ENCODE measurements at regions not wholly inside any gene's neighbourhood (a gene's known extent, or its start where the extent isn't known, plus 50 kb on each side); places are given as distances from the start of the nearest gene placed in this dataset.

DNA sequence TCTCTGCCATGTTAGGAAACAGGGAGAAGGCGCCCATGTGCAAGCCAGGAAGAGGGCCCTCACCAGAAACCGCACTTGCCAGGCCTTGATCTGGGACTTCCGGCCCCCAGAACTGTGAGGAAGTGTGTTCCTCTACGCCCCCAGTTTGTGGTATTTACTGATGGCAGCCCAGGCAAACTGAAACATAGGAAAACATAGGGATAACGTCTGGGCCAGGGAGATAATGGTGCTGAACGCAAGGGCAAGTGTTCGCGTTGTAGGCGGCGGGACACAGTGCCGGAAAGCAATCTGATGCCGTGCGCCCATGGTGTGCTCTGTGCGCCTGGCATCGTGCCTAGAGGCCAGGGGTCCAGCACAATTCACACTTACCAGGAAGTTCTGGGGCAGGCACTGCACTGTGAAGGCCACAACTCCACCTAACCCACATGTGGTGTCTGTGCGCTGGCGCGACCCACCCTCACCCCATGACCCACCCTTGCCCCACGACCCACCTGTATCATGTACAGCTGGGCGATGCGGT is 53.6 kb downstream of the ARL6IP4 start:
- H2AFZ ChIP-seq (ENCODE audit: low read depth, low read length, poor library complexity, severe bottlenecking), result no peak overlapping the region
- no peaks in the 10 kb centered on the region for H3K36me3 ChIP-seq (ENCODE audit: control insufficient read depth in 1 of 2, insufficient read depth in 2 of 2, low read length in 2 of 2)
- no peaks in the 10 kb centered on the region for H3K9me2 ChIP-seq (ENCODE audit: insufficient read depth)
- H4K20me1 ChIP-seq (ENCODE audit: insufficient read depth), result no peaks in the 10 kb centered on the region
- ChIA-PET POLR2A (no interaction called here), RAD21 (ENCODE audit: low non-redundant PET in 1 of 2, low total read pairs in 2 of 2, uncharacterized antibody in 2 of 2, unreplicated experiment in 2 of 2) (no interaction called here), CTCF (no interaction called here)
- no peaks in the 10 kb centered on the region for H3K79me2 ChIP-seq (ENCODE audit: insufficient read depth, low read length)
- TF ChIP-seq CBX3 (IDR thresholded peaks at IDR 0.05; ENCODE audit: low read depth) (no peak), ZFX (IDR thresholded peaks at IDR 0.05) (no peak)
- intact Hi-C loops (cut with micrococcal nuclease), result no loop called here
- H3K27me3 ChIP-seq (ENCODE audit: insufficient read depth, low read length), result no peaks in the 10 kb centered on the region
- no peaks in the 10 kb centered on the region for H3K9me3 ChIP-seq (ENCODE audit: control insufficient read depth in 1 of 2, insufficient read depth in 1 of 2, low read depth in 1 of 2, low read length in 2 of 2)
- ATAC-seq (no peak), DNase-seq (ENCODE audit: low read depth, low spot score) (no peak)
- H3K4me2 ChIP-seq (ENCODE audit: low read length), result no peak overlapping the region
- no peaks in the 10 kb centered on the region for H3K4me1 ChIP-seq (ENCODE audit: control insufficient read depth in 1 of 2, insufficient read depth in 2 of 2, low read length in 2 of 2)
- BruUV-seq (replicated peaks), result no TSS peak
- H3K27ac ChIP-seq (ENCODE audit: low read depth, low read length), result no peak overlapping the region
- no peak overlapping the region for H3K4me3 ChIP-seq (replicated peaks in 1 of 2; ENCODE audit: low read depth in 1 of 2, low read length in 2 of 2)
- no peak overlapping the region for H3K9ac ChIP-seq (ENCODE audit: low read length)

DNA sequence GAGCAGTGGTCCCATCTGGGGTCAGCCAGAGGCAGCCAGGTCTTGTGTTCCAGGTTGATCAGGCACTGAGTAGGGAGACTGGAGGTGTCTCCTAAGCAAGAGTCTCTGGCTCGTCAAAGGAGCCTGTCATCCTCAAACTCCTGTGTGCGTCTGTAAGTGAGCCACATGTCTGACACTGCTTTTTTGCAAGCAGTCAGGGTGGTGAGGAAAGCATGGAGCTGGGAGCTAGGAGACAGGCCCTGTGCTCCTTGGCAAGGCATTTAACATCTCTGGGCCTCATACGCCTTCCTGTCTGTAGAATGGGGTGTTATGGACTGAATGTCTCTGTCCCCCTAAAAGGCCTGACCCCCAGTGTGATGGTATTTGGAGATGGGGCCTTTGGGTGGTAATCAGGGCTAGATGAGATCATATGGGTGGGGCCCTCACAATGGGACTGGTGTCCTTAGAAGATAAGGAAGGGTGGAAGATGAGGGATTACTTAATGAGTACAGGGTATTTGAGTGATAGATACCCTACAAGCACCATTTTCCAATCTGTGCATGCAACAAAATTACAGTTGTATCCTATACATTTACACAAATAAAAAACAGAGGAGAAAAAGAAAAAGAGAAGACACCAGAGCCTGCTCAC is 53.0 kb downstream of the ARL6IP4 start:
- Histone ChIP-seq H3K4me2 (ENCODE audit: low read length) (no peak overlapping the region), H2AFZ (ENCODE audit: low read depth, low read length, poor library complexity, severe bottlenecking) (no peak overlapping the region), H3K36me3 (ENCODE audit: control insufficient read depth in 1 of 2, insufficient read depth in 2 of 2, low read length in 2 of 2) (no peaks in the 10 kb centered on the region), H3K4me1 (ENCODE audit: control insufficient read depth in 1 of 2, insufficient read depth in 2 of 2, low read length in 2 of 2) (no peaks in the 10 kb centered on the region), H3K9me2 (ENCODE audit: insufficient read depth) (no peaks in the 10 kb centered on the region), H3K79me2 (ENCODE audit: insufficient read depth, low read length) (no peaks in the 10 kb centered on the region), H3K27ac (ENCODE audit: low read depth, low read length) (no peak overlapping the region), H3K9ac (ENCODE audit: low read length) (no peak overlapping the region), H3K4me3 (replicated peaks in 1 of 2; ENCODE audit: low read depth in 1 of 2, low read length in 2 of 2) (no peak overlapping the region), H3K9me3 (ENCODE audit: control insufficient read depth in 1 of 2, insufficient read depth in 1 of 2, low read depth in 1 of 2, low read length in 2 of 2) (no peaks in the 10 kb centered on the region), H4K20me1 (ENCODE audit: insufficient read depth) (no peaks in the 10 kb centered on the region), H3K27me3 (ENCODE audit: insufficient read depth, low read length) (no peaks in the 10 kb centered on the region)
- POLR2A ChIA-PET, result no interaction called here
- TSS peak; percentile 20 for BruUV-seq (replicated peaks)
- CTCF ChIA-PET, result no interaction called here
- TF ChIP-seq SIN3A (IDR thresholded peaks at IDR 0.05; ENCODE audit: low read depth) (no peak), EZH2 (IDR thresholded peaks at IDR 0.05) (no peak), TCF7L2 (IDR thresholded peaks at IDR 0.05; ENCODE audit: borderline replicate concordance, extremely low read depth, insufficient read depth, insufficient read length) (no peak), RAD21 (IDR thresholded peaks at IDR 0.05; ENCODE audit: low read depth) (no peak), EGR1 (IDR thresholded peaks at IDR 0.05; ENCODE audit: low read depth) (no peak), JUND (IDR thresholded peaks at IDR 0.05) (no peak), ZNF274 (IDR thresholded peaks at IDR 0.05; ENCODE audit: low read depth, low read length) (no peak), SP1 (IDR thresholded peaks at IDR 0.05; ENCODE audit: low read depth) (no peak), POLR2AphosphoS5 (IDR thresholded peaks at IDR 0.05; ENCODE audit: low read depth, low read length) (no peak), ATF3 (IDR thresholded peaks at IDR 0.05) (no peak), ELF1 (IDR thresholded peaks at IDR 0.05; ENCODE audit: borderline replicate concordance, low read depth) (no peak), SRF (IDR thresholded peaks at IDR 0.05; ENCODE audit: low read depth) (no peak)
- TF ChIP-seq, protein P1, sequence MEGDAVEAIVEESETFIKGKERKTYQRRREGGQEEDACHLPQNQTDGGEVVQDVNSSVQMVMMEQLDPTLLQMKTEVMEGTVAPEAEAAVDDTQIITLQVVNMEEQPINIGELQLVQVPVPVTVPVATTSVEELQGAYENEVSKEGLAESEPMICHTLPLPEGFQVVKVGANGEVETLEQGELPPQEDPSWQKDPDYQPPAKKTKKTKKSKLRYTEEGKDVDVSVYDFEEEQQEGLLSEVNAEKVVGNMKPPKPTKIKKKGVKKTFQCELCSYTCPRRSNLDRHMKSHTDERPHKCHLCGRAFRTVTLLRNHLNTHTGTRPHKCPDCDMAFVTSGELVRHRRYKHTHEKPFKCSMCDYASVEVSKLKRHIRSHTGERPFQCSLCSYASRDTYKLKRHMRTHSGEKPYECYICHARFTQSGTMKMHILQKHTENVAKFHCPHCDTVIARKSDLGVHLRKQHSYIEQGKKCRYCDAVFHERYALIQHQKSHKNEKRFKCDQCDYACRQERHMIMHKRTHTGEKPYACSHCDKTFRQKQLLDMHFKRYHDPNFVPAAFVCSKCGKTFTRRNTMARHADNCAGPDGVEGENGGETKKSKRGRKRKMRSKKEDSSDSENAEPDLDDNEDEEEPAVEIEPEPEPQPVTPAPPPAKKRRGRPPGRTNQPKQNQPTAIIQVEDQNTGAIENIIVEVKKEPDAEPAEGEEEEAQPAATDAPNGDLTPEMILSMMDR (IDR thresholded peaks at IDR 0.05 in 2 of 3, conservative IDR thresholded peaks at IDR 0.05 in 1 of 3; ENCODE audit: borderline replicate concordance in 1 of 3, insufficient read depth in 1 of 3, low read depth in 2 of 3, low read length in 2 of 3), result no peak
- ATAC-seq (no peak), DNase-seq (ENCODE audit: low read depth, low spot score) (no peak)
- intact Hi-C loops (cut with micrococcal nuclease), result no loop called here
- RAD21 ChIA-PET (ENCODE audit: low non-redundant PET in 1 of 2, low total read pairs in 2 of 2, uncharacterized antibody in 2 of 2, unreplicated experiment in 2 of 2), result no interaction called here

Data from HCT116 (cell line).